ENCODE measurements at regions not wholly inside any gene's neighbourhood (a gene's known extent, or its start where the extent isn't known, plus 50 kb on each side); places are given as distances from the start of the nearest gene placed in this dataset.

- TF ChIP-seq EP300 (IDR thresholded peaks at IDR 0.05) (no peak), CTCF (IDR thresholded peaks at IDR 0.05) (no peak), POLR2A (IDR thresholded peaks at IDR 0.05; ENCODE audit: low read depth) (no peak), POLR2AphosphoS5 (IDR thresholded peaks at IDR 0.05) (no peak)
Measured at GRCh38 chr17:70984873-70985272, 815.5 kb downstream of the KCNJ2 start.
